NCI-H69 (cell line): ENCODE measurements at regions not wholly inside any gene's neighbourhood (a gene's known extent, or its start where the extent isn't known, plus 50 kb on each side); places are given as distances from the start of the nearest gene placed in this dataset.
A peak's percentile ranks its signal among the peaks of the same experiment; 100 is the strongest.
"Not testable (repeated sequence)": the region's sequence is repeated elsewhere in the genome, so short reads cannot be mapped to it uniquely, and the experiment has no call there.

Source experiments
- DNase-seq: peaks from one replicate; lab custom pipeline; 2025; lab: John Stamatoyannopoulos, UW

GRCh38 chr3:86887876-86888275 is 103.1 kb downstream of the VGLL3 start:
- no peak for DNase-seq

- no peak for DNase-seq
These were observed 110.9 kb downstream of the VGLL3 start for GRCh38 chr3:86880066-86880465.

- peak; percentile 94 for DNase-seq
These were observed 114.3 kb downstream of the VGLL3 start for GRCh38 chr3:86876504-86877181.

GRCh38 chr3:86874790-86875189 is 116.2 kb downstream of the VGLL3 start:
- DNase-seq, result not testable (repeated sequence)

GRCh38 chr3:86869566-86869965 is 121.4 kb downstream of the VGLL3 start:
- no peak for DNase-seq

GRCh38 chr3:86867982-86868381 is 123.0 kb downstream of the VGLL3 start:
- no peak for DNase-seq

GRCh38 chr3:86865506-86865905 is 125.4 kb downstream of the VGLL3 start:
- no peak for DNase-seq

- no peak for DNase-seq
These were observed 134.2 kb downstream of the VGLL3 start for GRCh38 chr3:86856711-86857110.

- no peak for DNase-seq
These were observed 141.0 kb downstream of the VGLL3 start for GRCh38 chr3:86849991-86850390.

- no peak for DNase-seq
These were observed 145.2 kb downstream of the VGLL3 start for GRCh38 chr3:86845726-86846125.

GRCh38 chr3:86838927-86839326 is 152.0 kb downstream of the VGLL3 start:
- no peak for DNase-seq

- DNase-seq, result no peak
These were observed 153.1 kb downstream of the VGLL3 start for GRCh38 chr3:86837871-86838270.

- DNase-seq, result no peak
These were observed 160.4 kb downstream of the VGLL3 start for GRCh38 chr3:86830566-86830965.

GRCh38 chr3:86828751-86829150 is 162.2 kb downstream of the VGLL3 start:
- no peak for DNase-seq

GRCh38 chr3:86827582-86827981 is 163.4 kb downstream of the VGLL3 start:
- DNase-seq, result not testable (repeated sequence)

GRCh38 chr3:86826292-86826691 is 164.7 kb downstream of the VGLL3 start:
- no peak for DNase-seq

- no peak for DNase-seq
These were observed 175.1 kb downstream of the VGLL3 start for GRCh38 chr3:86815880-86816279.

GRCh38 chr3:86814918-86815655 is 175.9 kb downstream of the VGLL3 start:
- DNase-seq, result no peak

GRCh38 chr3:86814321-86814720 is 176.6 kb downstream of the VGLL3 start:
- no peak for DNase-seq

GRCh38 chr3:86801921-86802320 is 189.0 kb downstream of the VGLL3 start:
- DNase-seq, result no peak

- no peak for DNase-seq
These were observed 189.9 kb downstream of the VGLL3 start for GRCh38 chr3:86801066-86801465.

GRCh38 chr3:86800116-86800515 is 190.8 kb downstream of the VGLL3 start:
- no peak for DNase-seq

GRCh38 chr3:86797946-86798345 is 193.0 kb downstream of the VGLL3 start:
- DNase-seq, result no peak
